Panc1 (cell line): ENCODE measurements at regions not wholly inside any gene's neighbourhood (a gene's known extent, or its start where the extent isn't known, plus 50 kb on each side); places are given as distances from the start of the nearest gene placed in this dataset.

ENCODE experiments used
- CTCF ChIP-seq: fragments of 450-650 bp; IDR thresholded peaks from 2 replicates; pipeline ENCODE4 v1.5.1; 2017; ENCODE audit warnings: mild to moderate bottlenecking
- POLR2AphosphoS5 ChIP-seq: IDR thresholded peaks from 2 replicates; pipeline ENCODE4 v1.6.1; 2012; ENCODE audit warnings: mild to moderate bottlenecking, low read depth, low read length, moderate library complexity
- REST ChIP-seq, 2 experiments: IDR thresholded peaks; 2 replicates each; pipeline ENCODE4 v1.6.1; 2011 to 2012; ENCODE audit warnings: low read depth in 2 of 2, control low read depth in 1 of 2, low read length in 1 of 2, mild to moderate bottlenecking in 1 of 2, moderate library complexity in 1 of 2; ENCODE audit not compliant: insufficient read depth in 1 of 2
- TCF7L2 ChIP-seq: IDR thresholded peaks from 2 replicates; pipeline ENCODE4 v1.6.1; 2011; ENCODE audit warnings: mild to moderate bottlenecking, low read depth, low read length, inconsistent platforms

GRCh38 chr2:129466389-129466788 is 513.1 kb upstream of the RAB6C start:
- TF ChIP-seq CTCF: no peak
- TF ChIP-seq REST (IDR thresholded peaks at IDR 0.05; ENCODE audit: insufficient read depth in 1 of 2, low read depth in 2 of 2, low read length in 1 of 2): no peak
- TF ChIP-seq POLR2AphosphoS5: no peak
- TF ChIP-seq TCF7L2: no peak
